Thyroid gland (tissue), 4 donors: ENCODE measurements at regions not wholly inside any gene's neighbourhood (a gene's known extent, or its start where the extent isn't known, plus 50 kb on each side); places are given as distances from the start of the nearest gene placed in this dataset.
A peak's percentile ranks its signal among the peaks of the same experiment; 100 is the strongest.

Experiments used
- DNase-seq, 2 donors: peaks; one replicate each; pipeline ENCODE4 v3.0.0-alpha.2; 2019
- H3K27ac ChIP-seq, 3 donors: fragments of 200-600 bp; sonication (generic); 1 replicate in 2 of 3; 2 replicates in 1 of 3; pipeline ENCODE4 v1.5.1; 2016 to 2019; ENCODE audit warnings: mild to moderate bottlenecking in 1 of 3, moderate library complexity in 1 of 3
- H3K27me3 ChIP-seq: fragments of 200-600 bp; sonication (generic); one replicate; pipeline ENCODE4 v1.5.1; 2019
- H3K36me3 ChIP-seq, 2 donors: fragments of 200-600 bp; sonication (generic); one replicate each; pipeline ENCODE4 v1.5.1; 2016 to 2019
- H3K4me1 ChIP-seq, 2 donors: fragments of 200-600 bp; sonication (generic); one replicate each; pipeline ENCODE4 v1.5.1; 2017 to 2019
- H3K4me3 ChIP-seq, 3 donors: fragments of 200-600 bp; sonication (generic); replicated peaks in 1 of 3; 1 replicate in 2 of 3; 2 replicates in 1 of 3; pipeline ENCODE4 v1.5.1; 2016; ENCODE audit warnings: mild to moderate bottlenecking in 1 of 3
- H3K9me3 ChIP-seq: fragments of 200-600 bp; sonication (generic); one replicate; pipeline ENCODE4 v1.5.1; 2017
- POLR2A ChIP-seq, 2 donors: fragments of 450-650 bp; IDR thresholded peaks; one replicate each; pipeline ENCODE4 v1.6.1; 2017; ENCODE audit warnings: antibody characterized with exemption in 2 of 2, mild to moderate bottlenecking in 2 of 2, moderate library complexity in 1 of 2
- WGBS, 2 donors: methylation state at CpG; one replicate each; pipeline ENCODE4 v1.1.5; 2017; 5-methylcytosine and 5-hydroxymethylcytosine counted together
- intact Hi-C: fragments of 100-400 bp; cut with DNase I; formaldehyde crosslinking; loops from one replicate; pipeline ENCODE4 v1.15.1; 2023
- TF ChIP-seq, protein P1 (sequence below), 6 experiments: fragments of 200-600 bp in 3 of 6; fragments of 450-650 bp in 3 of 6; sonication (generic) in 3 of 6; IDR thresholded peaks; one replicate each; pipeline ENCODE4 v1.5.1; 2016 to 2019; ENCODE audit warnings: antibody characterized with exemption in 6 of 6, mild to moderate bottlenecking in 2 of 6, inconsistent platforms in 1 of 6, moderate library complexity in 1 of 6

DNA sequence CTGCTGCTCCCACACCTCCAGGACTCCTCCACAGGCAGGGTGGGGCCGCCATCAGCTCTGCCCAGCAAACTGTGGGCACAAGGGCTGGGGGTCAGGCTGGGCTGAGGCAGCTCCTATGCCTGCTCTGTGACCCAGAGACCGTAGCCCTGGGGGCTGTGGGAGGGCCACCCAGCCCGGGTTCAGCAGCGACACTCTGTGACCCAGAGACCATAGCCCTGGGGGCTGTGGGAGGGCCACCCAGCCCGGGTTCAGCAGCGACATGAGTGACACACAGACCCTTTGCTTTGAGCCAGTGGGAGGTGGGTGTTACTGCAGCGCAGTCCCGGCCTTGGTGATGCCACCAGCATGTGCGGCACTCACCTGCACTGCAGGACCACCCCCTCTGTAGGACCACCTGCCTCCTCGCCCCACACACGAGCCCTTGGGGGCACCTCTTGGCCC, 118.9 kb upstream of the LPCAT1 start:
- no peak overlapping the region for H3K4me3 ChIP-seq
- no peak overlapping the region for H3K27ac ChIP-seq
- H3K9me3 ChIP-seq = no peaks in the 10 kb centered on the region
- no peaks in the 10 kb centered on the region for H3K36me3 ChIP-seq
- H3K4me1 ChIP-seq = peaks cover 0 to 6% of the 10 kb centered on the region in 2 donors
- no peak for TF ChIP-seq POLR2A (IDR thresholded peaks at IDR 0.05)
- TF ChIP-seq, protein P1, sequence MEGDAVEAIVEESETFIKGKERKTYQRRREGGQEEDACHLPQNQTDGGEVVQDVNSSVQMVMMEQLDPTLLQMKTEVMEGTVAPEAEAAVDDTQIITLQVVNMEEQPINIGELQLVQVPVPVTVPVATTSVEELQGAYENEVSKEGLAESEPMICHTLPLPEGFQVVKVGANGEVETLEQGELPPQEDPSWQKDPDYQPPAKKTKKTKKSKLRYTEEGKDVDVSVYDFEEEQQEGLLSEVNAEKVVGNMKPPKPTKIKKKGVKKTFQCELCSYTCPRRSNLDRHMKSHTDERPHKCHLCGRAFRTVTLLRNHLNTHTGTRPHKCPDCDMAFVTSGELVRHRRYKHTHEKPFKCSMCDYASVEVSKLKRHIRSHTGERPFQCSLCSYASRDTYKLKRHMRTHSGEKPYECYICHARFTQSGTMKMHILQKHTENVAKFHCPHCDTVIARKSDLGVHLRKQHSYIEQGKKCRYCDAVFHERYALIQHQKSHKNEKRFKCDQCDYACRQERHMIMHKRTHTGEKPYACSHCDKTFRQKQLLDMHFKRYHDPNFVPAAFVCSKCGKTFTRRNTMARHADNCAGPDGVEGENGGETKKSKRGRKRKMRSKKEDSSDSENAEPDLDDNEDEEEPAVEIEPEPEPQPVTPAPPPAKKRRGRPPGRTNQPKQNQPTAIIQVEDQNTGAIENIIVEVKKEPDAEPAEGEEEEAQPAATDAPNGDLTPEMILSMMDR (IDR thresholded peaks at IDR 0.05) = no peak
- WGBS, 2 donors = 68 to 74% methylated on average over 9 to 11 of the region's 11 CpGs
- H3K27me3 ChIP-seq = peaks cover 10% of the 10 kb centered on the region
- DNase-seq = no peak
- intact Hi-C loops = loop anchor here (5.0 kb wide), 2 partner anchors 475 to 635 kb away; partner anchors contain the start of gene NKD2

DNA sequence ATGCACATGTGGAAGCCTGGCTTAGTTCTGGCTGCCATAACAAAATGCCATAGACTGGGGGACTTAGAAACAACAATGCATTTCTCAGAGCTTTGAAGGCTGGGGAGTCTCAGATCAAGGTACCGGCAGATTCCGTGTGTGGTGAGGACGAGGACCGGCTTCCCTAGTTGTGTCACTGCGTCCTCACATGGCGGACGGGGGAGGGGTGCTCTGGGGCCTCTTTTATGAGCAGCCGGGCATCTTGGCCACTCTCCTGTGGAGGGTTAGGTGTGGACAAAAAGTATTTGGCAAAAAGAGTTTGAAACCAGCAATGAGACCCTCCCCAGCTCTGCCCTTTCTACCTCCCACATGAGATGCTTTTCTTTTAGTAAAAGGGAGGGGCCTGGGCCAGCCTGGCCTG, 118.5 kb upstream of the LPCAT1 start:
- peaks cover 0 to 6% of the 10 kb centered on the region in 2 donors for H3K4me1 ChIP-seq
- intact Hi-C loops = loop anchor here (5.0 kb wide), 2 partner anchors 475 to 635 kb away; partner anchors contain the start of gene NKD2
- H3K4me3 ChIP-seq = no peak overlapping the region
- no peak for DNase-seq
- H3K27ac ChIP-seq = no peak overlapping the region
- H3K27me3 ChIP-seq = peaks cover 10% of the 10 kb centered on the region
- WGBS, 2 donors = 72 to 82% methylated on average over 8 of the region's 8 CpGs
- TF ChIP-seq POLR2A (IDR thresholded peaks at IDR 0.05) = no peak
- TF ChIP-seq, protein P1 (IDR thresholded peaks at IDR 0.05) = no peak
- H3K9me3 ChIP-seq = no peaks in the 10 kb centered on the region
- no peaks in the 10 kb centered on the region for H3K36me3 ChIP-seq

DNA sequence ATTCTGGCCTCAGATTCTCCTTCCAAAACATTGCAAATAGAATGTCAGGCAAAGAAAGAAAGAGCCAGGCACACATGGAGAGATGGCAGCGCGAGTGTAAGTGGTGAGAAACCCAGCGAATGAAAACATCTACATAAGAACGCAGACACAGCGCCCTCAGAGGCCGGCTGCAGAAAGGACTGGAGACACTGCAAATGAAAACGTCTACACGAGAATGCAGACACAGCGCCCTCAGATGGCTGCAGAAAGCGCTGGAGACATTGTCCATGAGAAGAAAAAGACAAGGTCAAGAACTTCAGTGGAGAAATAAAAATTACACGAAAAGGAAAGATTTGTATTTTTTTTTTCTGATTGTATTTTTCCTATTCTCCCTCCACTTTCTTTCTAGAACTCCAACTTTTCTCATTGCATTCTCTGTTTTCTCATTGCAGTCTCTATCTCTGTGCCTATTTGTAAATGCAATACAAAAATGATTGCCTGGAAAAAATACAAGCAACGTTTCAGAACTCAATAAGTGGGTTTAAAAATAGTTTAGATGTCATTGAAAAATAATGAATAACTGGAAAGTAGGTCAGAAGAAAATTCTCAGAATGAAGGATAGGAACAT, 117.9 kb upstream of the LPCAT1 start:
- Histone ChIP-seq H3K27me3 (peaks cover 10% of the 10 kb centered on the region), H3K36me3 (no peaks in the 10 kb centered on the region), H3K4me1 (peaks cover 0 to 6% of the 10 kb centered on the region in 2 donors), H3K27ac (no peak overlapping the region), H3K9me3 (no peaks in the 10 kb centered on the region), H3K4me3 (no peak overlapping the region)
- peak; percentile 86 to 90 for DNase-seq
- intact Hi-C loops = loop anchor here (5.0 kb wide), 2 partner anchors 474 to 634 kb away; partner anchors contain the start of gene NKD2
- TF ChIP-seq POLR2A (IDR thresholded peaks at IDR 0.05) = no peak
- TF ChIP-seq, protein P1 (IDR thresholded peaks at IDR 0.05) = peak; percentile 67 to 93 (median 85)
- 2 to 3% methylated on average over 12 of the region's 12 CpGs for WGBS, 2 donors

DNA sequence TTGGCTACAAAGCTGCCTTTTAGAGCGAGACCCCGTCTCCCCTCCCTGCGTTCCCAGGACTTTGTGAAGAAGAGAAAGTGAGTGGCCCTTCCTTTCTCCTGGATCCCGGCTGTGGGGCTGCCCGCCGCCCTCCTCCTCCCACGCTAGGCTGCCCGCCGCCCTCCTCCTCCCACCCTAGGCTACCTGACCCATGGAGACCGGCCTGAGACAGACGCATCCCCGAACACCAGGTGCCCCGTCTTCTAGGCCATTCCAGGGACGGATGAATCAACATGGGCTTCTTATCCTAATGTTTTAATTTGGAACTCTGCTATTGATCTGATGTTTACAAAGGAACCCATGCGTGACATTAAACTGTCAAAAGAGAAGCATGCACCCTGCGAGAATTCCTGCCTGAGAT, 117.3 kb upstream of the LPCAT1 start:
- H3K27me3 ChIP-seq = peaks cover 10% of the 10 kb centered on the region
- no peak overlapping the region for H3K4me3 ChIP-seq
- H3K36me3 ChIP-seq = no peaks in the 10 kb centered on the region
- WGBS, 2 donors = 66 to 75% methylated on average over 14 to 16 of the region's 16 CpGs
- peaks cover 0 to 6% of the 10 kb centered on the region in 2 donors for H3K4me1 ChIP-seq
- H3K9me3 ChIP-seq = no peaks in the 10 kb centered on the region
- DNase-seq = no peak
- intact Hi-C loops = loop anchor here (5.0 kb wide), 2 partner anchors 474 to 634 kb away; partner anchors contain the start of gene NKD2
- TF ChIP-seq POLR2A (IDR thresholded peaks at IDR 0.05) = no peak
- TF ChIP-seq, protein P1 (IDR thresholded peaks at IDR 0.05) = no peak
- H3K27ac ChIP-seq = no peak overlapping the region

DNA sequence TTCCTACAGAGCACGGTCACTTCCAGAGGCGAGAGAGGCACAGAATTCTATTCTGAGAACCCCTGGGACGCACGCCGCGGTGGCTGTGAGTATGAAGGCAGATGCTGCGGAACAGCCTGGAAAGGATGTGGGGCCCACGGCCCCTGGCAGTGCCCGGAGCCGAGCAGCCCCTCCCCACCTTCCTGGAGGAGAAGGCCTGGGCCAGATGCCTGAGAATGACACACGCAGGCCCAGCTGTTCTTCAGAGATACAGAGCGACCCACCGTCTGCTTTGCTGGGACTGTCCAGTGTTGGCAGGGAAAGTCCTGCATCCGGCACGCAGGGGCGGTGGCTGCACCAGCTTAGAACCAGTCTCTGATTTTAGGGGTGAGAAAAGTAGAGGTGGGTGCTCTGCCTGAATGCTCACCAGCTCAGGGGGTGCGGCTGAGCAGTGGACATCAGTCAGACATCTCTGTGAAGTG, 116.7 kb upstream of the LPCAT1 start:
- intact Hi-C loops = loop anchor here (5.0 kb wide), 2 partner anchors 473 to 633 kb away; partner anchors contain the start of gene NKD2
- Histone ChIP-seq H3K4me1 (peaks cover 0 to 6% of the 10 kb centered on the region in 2 donors), H3K4me3 (no peak overlapping the region), H3K27ac (no peak overlapping the region), H3K27me3 (peaks cover 10% of the 10 kb centered on the region), H3K36me3 (no peaks in the 10 kb centered on the region), H3K9me3 (no peaks in the 10 kb centered on the region)
- WGBS, 2 donors = 84 to 92% methylated on average over 16 to 17 of the region's 17 CpGs
- TF ChIP-seq, protein P1 (IDR thresholded peaks at IDR 0.05) = no peak
- no peak for TF ChIP-seq POLR2A (IDR thresholded peaks at IDR 0.05)
- no peak for DNase-seq
